Heart right ventricle (tissue), 16 donors: ENCODE measurements at regions not wholly inside any gene's neighbourhood (a gene's known extent, or its start where the extent isn't known, plus 50 kb on each side); places are given as distances from the start of the nearest gene placed in this dataset.
A peak's percentile ranks its signal among the peaks of the same experiment; 100 is the strongest.

ENCODE experiments used
- ATAC-seq, 8 donors: fragments of 200-7000 bp; cut with Tn5 transposase; one replicate each; pipeline ENCODE4 v1.9.1; 2020; ENCODE audit warnings: mild to moderate bottlenecking in 8 of 8, moderate library complexity in 8 of 8, moderate number of reproducible peaks in 1 of 8
- DNase-seq, 2 donors: peaks; one replicate each; pipeline ENCODE4 v3.0.0-alpha.2; 2020
- H3K27ac ChIP-seq, 10 donors: fragments of 200-600 bp; sonication (generic) in 2 of 10; one replicate each; pipeline versions ENCODE4 v1.5.0 to v1.8.0; 2020 to 2022; ENCODE audit warnings: mild to moderate bottlenecking in 3 of 10
- H3K27me3 ChIP-seq, 7 donors: fragments of 200-600 bp; one replicate each; pipeline ENCODE4 v1.8.0; 2021 to 2022; ENCODE audit warnings: mild to moderate bottlenecking in 2 of 7
- H3K36me3 ChIP-seq, 9 donors: fragments of 200-600 bp; sonication (generic) in 1 of 9; one replicate each; pipeline versions ENCODE4 v1.5.0 to v1.8.0; 2020 to 2022; ENCODE audit warnings: mild to moderate bottlenecking in 2 of 9
- H3K4me1 ChIP-seq, 9 donors: fragments of 200-600 bp; sonication (generic) in 1 of 9; one replicate each; pipeline versions ENCODE4 v1.5.0 to v1.8.0; 2020 to 2022; ENCODE audit warnings: mild to moderate bottlenecking in 4 of 9
- H3K4me3 ChIP-seq, 10 donors: fragments of 200-600 bp; sonication (generic) in 2 of 10; one replicate each; pipeline versions ENCODE4 v1.5.0 to v1.8.0; 2020 to 2022; ENCODE audit warnings: mild to moderate bottlenecking in 7 of 10, moderate library complexity in 2 of 10
- H3K9me3 ChIP-seq, 11 donors: fragments of 200-600 bp in 10 of 11; sonication (generic) in 2 of 11; one replicate each; pipeline versions ENCODE4 v1.5.0 to v1.8.0; 2013 to 2022; ENCODE audit warnings: mild to moderate bottlenecking in 2 of 11, control low read depth in 1 of 11, moderate library complexity in 1 of 11
- WGBS, 2 donors: extraction: QIAGEN DNeasy Blood & Tissue Kit; methylation state at CpG; one replicate each; pipeline ENCODE4 v1.1.7; 2013; ENCODE audit warnings: inconsistent platforms in 1 of 2; 5-methylcytosine and 5-hydroxymethylcytosine counted together
- intact Hi-C, 10 donors: fragments of 100-400 bp; cut with DNase I; formaldehyde crosslinking; loops; one replicate each; pipeline versions ENCODE4 v1.11.1 to v1.14.2; 2022
- TF ChIP-seq, protein P1 (sequence below), 9 donors: fragments of 200-600 bp; sonication (generic) in 2 of 9; IDR thresholded peaks; one replicate each; pipeline versions ENCODE4 v1.5.0 to v1.8.0; 2021 to 2022; ENCODE audit warnings: antibody characterized with exemption in 9 of 9, mild to moderate bottlenecking in 5 of 9, moderate library complexity in 1 of 9
- donor health status: Arrhythmogenic right ventricular cardiomyopathy.
- donor health status: ischemic (EF 13 %, LVEDD 7.1; RV severe dilation, severe dysfunction).
- donor health status: healthy with polysubstance abuse.
- donor health status: DM: no; HTN: yes; CAD: no.
- donor health status: DM: no; HTN: no; CAD: no.
- donor health status: ischemic (EF 25% LVEDD 6.9; RV normal size, moderate dysfunction).
- donor health status: ischemic (EF 25% LVEDD 5.7; RV mildly dilated, moderate dysfunction).
- donor health status: healthy.
- donor health status: DM: yes; HTN: yes; CAD: no.
- donor health status: Ischemic cardiomyopathy.
- donor health status: ischemic (EF 35%, LVEDD 5.7; RV mildly dilated, moderate dysfunction).
- donor health status: nonischemic (EF 11% LVEDD 7.7; RV severe dilation, severe dysfunction).
- donor health status: DM: yes; HTN: yes; CAD: no.
- donor health status: PGD.
- donor health status: ischemic (EF 29% LVEDD 5.4; RV normal size, mild dysfunction).
- donor health status: nonischemic (EF 23%, LVEDD 6.1; RV moderate dilation, normal function).

DNA sequence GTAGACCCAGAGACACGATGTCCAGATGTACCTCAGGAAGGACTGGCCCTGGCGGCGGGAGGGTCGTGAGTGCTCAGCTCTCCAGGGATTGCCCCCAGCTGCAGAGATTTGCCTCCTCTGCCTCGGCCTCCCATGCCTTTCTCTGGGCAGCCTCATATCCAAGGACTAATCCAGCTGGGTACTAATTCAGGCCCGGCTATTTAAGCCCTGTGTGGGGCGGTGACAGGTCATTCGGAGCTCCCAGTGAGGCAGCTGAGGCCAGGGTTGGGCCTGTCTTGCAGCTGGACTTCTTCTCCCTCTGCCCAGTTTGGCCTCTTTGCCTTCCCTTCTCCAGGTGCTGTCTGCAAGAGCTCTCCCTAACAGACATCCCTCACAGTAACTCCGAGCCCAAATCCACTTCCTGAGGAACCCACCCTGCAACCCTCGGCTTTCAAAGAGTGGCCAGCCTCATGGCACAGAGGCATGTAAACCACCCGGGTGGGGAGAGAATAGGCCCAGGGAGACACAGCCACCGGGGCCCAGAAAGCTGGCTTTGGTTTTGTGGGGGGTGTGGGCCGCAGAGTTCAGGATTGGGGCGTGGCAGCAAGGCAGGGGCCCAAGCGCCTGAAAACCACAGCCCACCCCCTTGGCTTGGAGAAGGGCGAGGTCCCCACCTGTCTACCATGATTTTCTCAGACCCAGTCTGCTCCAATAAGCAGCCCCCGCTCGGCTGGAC is 85.8 kb downstream of the PPCDC start:
- TF ChIP-seq, protein P1, sequence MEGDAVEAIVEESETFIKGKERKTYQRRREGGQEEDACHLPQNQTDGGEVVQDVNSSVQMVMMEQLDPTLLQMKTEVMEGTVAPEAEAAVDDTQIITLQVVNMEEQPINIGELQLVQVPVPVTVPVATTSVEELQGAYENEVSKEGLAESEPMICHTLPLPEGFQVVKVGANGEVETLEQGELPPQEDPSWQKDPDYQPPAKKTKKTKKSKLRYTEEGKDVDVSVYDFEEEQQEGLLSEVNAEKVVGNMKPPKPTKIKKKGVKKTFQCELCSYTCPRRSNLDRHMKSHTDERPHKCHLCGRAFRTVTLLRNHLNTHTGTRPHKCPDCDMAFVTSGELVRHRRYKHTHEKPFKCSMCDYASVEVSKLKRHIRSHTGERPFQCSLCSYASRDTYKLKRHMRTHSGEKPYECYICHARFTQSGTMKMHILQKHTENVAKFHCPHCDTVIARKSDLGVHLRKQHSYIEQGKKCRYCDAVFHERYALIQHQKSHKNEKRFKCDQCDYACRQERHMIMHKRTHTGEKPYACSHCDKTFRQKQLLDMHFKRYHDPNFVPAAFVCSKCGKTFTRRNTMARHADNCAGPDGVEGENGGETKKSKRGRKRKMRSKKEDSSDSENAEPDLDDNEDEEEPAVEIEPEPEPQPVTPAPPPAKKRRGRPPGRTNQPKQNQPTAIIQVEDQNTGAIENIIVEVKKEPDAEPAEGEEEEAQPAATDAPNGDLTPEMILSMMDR (IDR thresholded peaks at IDR 0.05), result no peak
- H3K36me3 ChIP-seq, result no peaks in the 10 kb centered on the region
- H3K27me3 ChIP-seq, result no peaks in the 10 kb centered on the region
- no peak for DNase-seq
- peaks cover 0 to 84% (median 8%) of the 10 kb centered on the region in 9 donors for H3K4me1 ChIP-seq
- intact Hi-C loops, result no loop called here
- H3K9me3 ChIP-seq, result peaks cover 0 to 15% (median 0%) of the 10 kb centered on the region in 11 donors
- no peak overlapping the region for H3K4me3 ChIP-seq
- H3K27ac ChIP-seq, result peak overlapping the region in 1 of 10 donors; percentile 74
- no peak for ATAC-seq
- WGBS, 2 donors, result 88 to 89% methylated on average over 18 of the region's 18 CpGs

DNA sequence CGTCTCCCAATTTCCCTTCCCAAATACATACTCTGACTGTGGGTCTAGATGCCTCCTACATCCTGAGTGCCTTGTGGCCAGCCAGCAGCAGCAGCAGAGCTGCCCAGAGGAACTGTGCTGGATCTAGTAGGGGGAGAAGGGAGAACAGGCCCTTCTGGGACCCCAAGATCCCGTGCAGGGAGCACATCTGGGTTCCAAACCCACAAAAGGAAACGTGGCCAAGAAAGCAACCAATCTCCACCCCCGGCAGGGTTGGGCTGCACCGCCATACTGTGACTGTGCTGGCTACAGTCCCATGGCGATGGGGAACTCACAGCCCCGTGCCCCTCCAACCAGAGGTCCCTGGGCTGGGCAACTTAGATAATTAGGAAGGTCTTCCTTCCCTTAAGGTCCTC is 86.3 kb downstream of the PPCDC start:
- no peaks in the 10 kb centered on the region for H3K27me3 ChIP-seq
- DNase-seq, result no peak
- no peak overlapping the region for H3K4me3 ChIP-seq
- H3K27ac ChIP-seq, result peak overlapping the region in 1 of 10 donors; percentile 74
- TF ChIP-seq, protein P1 (IDR thresholded peaks at IDR 0.05), result no peak
- H3K9me3 ChIP-seq, result peaks cover 0 to 16% (median 0%) of the 10 kb centered on the region in 11 donors
- no peaks in the 10 kb centered on the region for H3K36me3 ChIP-seq
- peaks cover 0 to 78% (median 7%) of the 10 kb centered on the region in 9 donors for H3K4me1 ChIP-seq
- intact Hi-C loops, result no loop called here
- 81 to 86% methylated on average over 7 of the region's 7 CpGs for WGBS, 2 donors
- ATAC-seq, result no peak

DNA sequence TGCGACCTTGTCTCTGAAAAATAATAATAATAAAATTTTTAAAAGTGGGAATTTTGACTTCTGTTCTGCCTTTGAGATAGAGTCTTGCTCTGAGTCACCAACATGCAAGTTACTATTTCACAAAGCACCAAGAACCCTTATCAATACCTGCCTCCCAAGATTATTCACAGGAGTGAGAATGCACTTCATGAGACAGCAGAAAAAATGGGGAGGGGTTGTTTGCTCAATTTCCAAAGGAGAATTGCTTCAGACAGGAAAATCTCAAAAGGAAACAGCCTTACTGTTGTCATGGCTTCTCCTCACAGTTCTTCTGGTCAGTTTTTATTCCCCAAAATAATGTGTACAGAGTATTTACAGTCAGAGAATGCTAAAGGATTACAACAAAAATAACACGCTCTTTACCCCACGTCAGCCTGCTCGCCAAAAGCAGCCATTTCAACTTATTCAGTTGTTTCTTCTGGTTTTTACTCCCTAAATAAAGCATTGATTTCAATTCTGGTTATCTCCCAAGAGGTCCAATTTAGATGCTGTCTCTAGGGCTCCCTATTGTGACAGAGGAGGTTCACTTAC is 89.0 kb downstream of the PPCDC start:
- peak overlapping the region in 5 of 10 donors; percentile 12 to 67 (median 14) for H3K27ac ChIP-seq
- no peaks in the 10 kb centered on the region for H3K27me3 ChIP-seq
- no peak for DNase-seq
- ATAC-seq, result no peak
- TF ChIP-seq, protein P1 (IDR thresholded peaks at IDR 0.05), result no peak
- 90 to 92% methylated on average over 4 of the region's 4 CpGs for WGBS, 2 donors
- H3K36me3 ChIP-seq, result no peaks in the 10 kb centered on the region
- H3K9me3 ChIP-seq, result peaks cover 0 to 16% (median 0%) of the 10 kb centered on the region in 11 donors
- H3K4me1 ChIP-seq, result peaks cover 0 to 59% (median 0%) of the 10 kb centered on the region in 9 donors
- intact Hi-C loops, result no loop called here
- H3K4me3 ChIP-seq, result no peak overlapping the region

DNA sequence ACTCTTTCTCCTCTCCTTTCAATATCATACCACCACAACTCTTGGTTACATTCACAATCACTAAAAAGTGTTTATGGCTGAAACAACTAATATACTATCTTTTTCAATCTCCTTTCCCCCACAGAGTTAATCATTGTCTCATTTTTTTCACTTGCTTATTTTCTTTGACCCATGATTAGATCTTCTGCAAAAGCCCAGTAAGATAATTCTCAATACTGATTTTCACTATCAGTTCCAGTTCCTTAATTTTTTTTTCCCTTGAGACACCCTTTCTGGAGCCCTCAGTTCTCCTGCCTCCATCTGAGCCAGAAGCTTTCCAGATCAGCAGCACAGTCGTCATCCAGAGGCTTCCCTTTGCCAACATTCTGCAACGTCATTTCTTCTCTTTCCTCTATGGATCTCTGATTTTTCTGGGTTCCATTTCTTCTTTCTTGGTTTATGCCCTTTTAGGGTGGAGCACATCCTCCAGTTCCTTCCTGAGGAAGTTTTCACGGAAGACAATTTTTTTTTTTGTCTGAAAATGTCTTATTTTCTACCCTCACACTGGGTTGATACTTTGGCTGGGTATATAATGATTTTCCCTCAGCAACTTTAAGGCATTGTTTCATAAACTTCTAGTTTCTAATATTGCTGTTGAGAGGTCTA is 88.7 kb upstream of the C15orf39 start:
- peak overlapping the region in 5 of 10 donors; percentile 12 to 67 (median 14) for H3K27ac ChIP-seq
- 38 to 48% methylated on average over 3 of the region's 3 CpGs for WGBS, 2 donors

More for the DNA sequence above, 88.7 kb upstream of the C15orf39 start:
- Histone ChIP-seq H3K27me3 (no peaks in the 10 kb centered on the region), H3K4me1 (peaks cover 0 to 53% (median 0%) of the 10 kb centered on the region in 9 donors), H3K36me3 (no peaks in the 10 kb centered on the region), H3K9me3 (peaks cover 0 to 18% (median 0%) of the 10 kb centered on the region in 11 donors), H3K4me3 (no peak overlapping the region)
- intact Hi-C loops, result no loop called here
- no peak for DNase-seq
- TF ChIP-seq, protein P1 (IDR thresholded peaks at IDR 0.05), result no peak
- peak in 4 of 8 donors; percentile 37 to 55 (median 48) for ATAC-seq
